ENCODE measurements at regions not wholly inside any gene's neighbourhood (a gene's known extent, or its start where the extent isn't known, plus 50 kb on each side); places are given as distances from the start of the nearest gene placed in this dataset.
A peak's percentile ranks its signal among the peaks of the same experiment; 100 is the strongest.

GRCh38 chr2:134198006-134198634 lies 55.8 kb upstream of the MGAT5 start:
- DNase-seq = no peak

- DNase-seq = no peak
These were observed 54.7 kb upstream of the MGAT5 start for GRCh38 chr2:134199123-134199522.

GRCh38 chr2:134200036-134200618 lies 53.7 kb upstream of the MGAT5 start:
- DNase-seq = no peak

- DNase-seq = no peak
These were observed 52.3 kb upstream of the MGAT5 start for GRCh38 chr2:134201533-134201932.

- DNase-seq = peak in 2 of 56 donors; percentile 16 to 17
These were observed 51.5 kb upstream of the MGAT5 start for GRCh38 chr2:134202371-134202770.

- no peak for DNase-seq
These were observed 50.7 kb upstream of the MGAT5 start for GRCh38 chr2:134203175-134203574.
